HepG2 (cell line): ENCODE measurements at regions not wholly inside any gene's neighbourhood (a gene's known extent, or its start where the extent isn't known, plus 50 kb on each side); places are given as distances from the start of the nearest gene placed in this dataset.

Experiments
- ATAC-seq: fragments of 200-7000 bp; cut with Tn5 transposase; 3 replicates; pipeline ENCODE4 v1.9.1; 2020; ENCODE audit warnings: mild to moderate bottlenecking, moderate library complexity
- BruUV-seq: library from RNA; stranded (reverse); fragments of 400-500 nt; replicated peaks from 2 replicates; lab custom pipeline; 2021; lab: Mats Ljungman, UMichigan
- CTCF ChIA-PET: fragments of 300-600 bp; formaldehyde crosslinking; extraction: SDS; loops from one replicate; lab custom pipeline; 2021; ENCODE audit warnings: low total read pairs, inconsistent platforms, low intra/inter-chr PET ratio; lab: Yijun Ruan, JAX
- POLR2A ChIA-PET: fragments of 350-600 bp; sonication (Branson Sonifier 250); formaldehyde crosslinking; loops from one replicate; lab custom pipeline; 2020; ENCODE audit warnings: antibody characterized with exemption, inconsistent platforms; lab: Yijun Ruan, JAX
- DNase-seq: peaks from one replicate; pipeline ENCODE4 v3.0.0-alpha.2; 2015; ENCODE audit warnings: low spot score
- FAIRE-seq: peaks from 3 replicates; lab custom pipeline; 2011; peaks lifted over from hg19 to GRCh38; lab: Jason Lieb, UNC
- H2AFZ ChIP-seq: one replicate; pipeline ENCODE4 v1.6.1; 2011; ENCODE audit warnings: low read length, inconsistent platforms
- H3K27ac ChIP-seq: fragments of 300-600 bp; 3 replicates; pipeline ENCODE4 v1.8.0; 2011; ENCODE audit warnings: mixed run types, mild to moderate bottlenecking, mixed read lengths, low read length, inconsistent platforms; ENCODE audit not compliant: insufficient read depth; ENCODE audit errors: extremely low read length
- H3K27me3 ChIP-seq, 2 experiments: fragments of 200-600 bp in 1 of 2; 2 replicates in 1 of 2; 3 replicates in 1 of 2; pipeline versions ENCODE4 v1.6.0 to v1.8.0; 2011; ENCODE audit warnings: low read length in 2 of 2, mild to moderate bottlenecking in 2 of 2, moderate library complexity in 2 of 2, inconsistent platforms in 1 of 2; ENCODE audit not compliant: insufficient read depth in 2 of 2, control insufficient read depth in 1 of 2
- H3K36me3 ChIP-seq, 2 experiments: fragments of 200-600 bp in 1 of 2; replicated peaks in 1 of 2; 2 replicates in 1 of 2; 3 replicates in 1 of 2; pipeline versions ENCODE4 v1.5.1 to v1.8.0; 2011; ENCODE audit warnings: low read length in 2 of 2, inconsistent platforms in 1 of 2; ENCODE audit not compliant: insufficient read depth in 2 of 2, control insufficient read depth in 1 of 2
- H3K4me1 ChIP-seq: 2 replicates; pipeline ENCODE4 v1.5.1; 2012; ENCODE audit warnings: low read length, inconsistent platforms; ENCODE audit not compliant: insufficient read depth
- H3K4me2 ChIP-seq: 2 replicates; pipeline ENCODE4 v1.6.0; 2011; ENCODE audit warnings: low read depth, low read length, inconsistent platforms
- H3K4me3 ChIP-seq, 3 experiments: fragments of 200-600 bp in 1 of 3; sonication (generic), shearing (Covaris generic) in 1 of 3; replicated peaks in 1 of 3; 2 replicates each; pipeline ENCODE4 v1.5.1; 2011 to 2016; ENCODE audit warnings: low read length in 3 of 3, inconsistent platforms in 2 of 3, low read depth in 2 of 3, mild to moderate bottlenecking in 2 of 3, control low read depth in 1 of 3, mixed read lengths in 1 of 3; ENCODE audit not compliant: insufficient read depth in 1 of 3
- H3K79me2 ChIP-seq: one replicate; pipeline ENCODE4 v1.6.1; 2011; ENCODE audit warnings: low read length, inconsistent platforms; ENCODE audit not compliant: insufficient read depth
- H3K9ac ChIP-seq: 2 replicates; pipeline ENCODE4 v1.6.0; 2011; ENCODE audit warnings: mild to moderate bottlenecking, low read depth, low read length, inconsistent platforms; ENCODE audit not compliant: insufficient read depth
- H3K9me3 ChIP-seq: 2 replicates; pipeline ENCODE4 v1.5.1; 2012; ENCODE audit warnings: mild to moderate bottlenecking, low read length
- H4K20me1 ChIP-seq: 2 replicates; pipeline ENCODE4 v1.6.0; 2011; ENCODE audit warnings: inconsistent platforms, mild to moderate bottlenecking, low read length, moderate library complexity; ENCODE audit not compliant: insufficient read depth
- ARNT2 ChIP-seq: sonication (generic); formaldehyde crosslinking; IDR thresholded peaks from 2 replicates; pipeline ENCODE4 v1.8.0; 2022; ENCODE audit warnings: mild to moderate bottlenecking, low read depth, missing genetic modification reagents, moderate library complexity
- NFKB2 ChIP-seq: sonication (generic); formaldehyde crosslinking; IDR thresholded peaks from 2 replicates; pipeline ENCODE4 v1.4.0; 2020; ENCODE audit warnings: missing genetic modification reagents, borderline replicate concordance
- RORA ChIP-seq: sonication (generic); formaldehyde crosslinking; IDR thresholded peaks from 2 replicates; pipeline ENCODE4 v1.5.0; 2020; ENCODE audit warnings: mild to moderate bottlenecking, missing genetic modification reagents, moderate library complexity
- TMF1 ChIP-seq: sonication (generic); formaldehyde crosslinking; IDR thresholded peaks from 2 replicates; pipeline ENCODE4 v1.8.1; 2022; ENCODE audit warnings: low read depth, missing genetic modification reagents
- ZNF841 ChIP-seq: sonication (generic); formaldehyde crosslinking; IDR thresholded peaks from 2 replicates; pipeline ENCODE4 v1.8.1; 2023; ENCODE audit warnings: missing genetic modification reagents, borderline replicate concordance
- WGBS: methylation state at CpG from one replicate; pipeline ENCODE4 v1.1.6; 2017; ENCODE audit warnings: low lambda C conversion rate; 5-methylcytosine and 5-hydroxymethylcytosine counted together
- in situ Hi-C: cut with HindIII; loops from 2 replicates; pipeline ENCODE4 v1.10.0; 2017; ENCODE audit warnings: low pct_unique_long_range_greater_than_20kb; ENCODE audit not compliant: extremely low pct_ligation_motif_present
- intact Hi-C: fragments of 100-400 bp; cut with micrococcal nuclease; formaldehyde crosslinking; loops from one replicate; pipeline ENCODE4 v1.10.0; 2022; ENCODE audit not compliant: unreplicated experiment
- TF ChIP-seq, protein P1 (sequence below): IDR thresholded peaks from 2 replicates; pipeline ENCODE4 v1.6.1; 2016; ENCODE audit warnings: low read depth
- TF ChIP-seq, protein P2 (sequence below): sonication (generic); formaldehyde crosslinking; IDR thresholded peaks from 2 replicates; pipeline ENCODE4 v1.5.0; 2020; ENCODE audit warnings: missing genetic modification reagents
- TF ChIP-seq, protein P3 (sequence below): sonication (generic); formaldehyde crosslinking; IDR thresholded peaks from 2 replicates; pipeline ENCODE4 v1.9.0; 2022; ENCODE audit warnings: low read depth, missing genetic modification reagents
- TF ChIP-seq, protein P4 (sequence below): sonication (generic); formaldehyde crosslinking; IDR thresholded peaks from 2 replicates; pipeline ENCODE4 v1.8.0; 2022; ENCODE audit warnings: missing genetic modification reagents, mild to moderate bottlenecking, moderate library complexity, borderline replicate concordance
- TF ChIP-seq, protein P5 (sequence below): sonication (generic); formaldehyde crosslinking; conservative IDR thresholded peaks from 2 replicates; pipeline ENCODE4 v1.5.0; 2020; ENCODE audit warnings: missing genetic modification reagents
- TF ChIP-seq, protein P6 (sequence below): sonication (generic); formaldehyde crosslinking; IDR thresholded peaks from 2 replicates; pipeline ENCODE4 v1.4.0; 2020; ENCODE audit warnings: missing genetic modification reagents, borderline replicate concordance

DNA sequence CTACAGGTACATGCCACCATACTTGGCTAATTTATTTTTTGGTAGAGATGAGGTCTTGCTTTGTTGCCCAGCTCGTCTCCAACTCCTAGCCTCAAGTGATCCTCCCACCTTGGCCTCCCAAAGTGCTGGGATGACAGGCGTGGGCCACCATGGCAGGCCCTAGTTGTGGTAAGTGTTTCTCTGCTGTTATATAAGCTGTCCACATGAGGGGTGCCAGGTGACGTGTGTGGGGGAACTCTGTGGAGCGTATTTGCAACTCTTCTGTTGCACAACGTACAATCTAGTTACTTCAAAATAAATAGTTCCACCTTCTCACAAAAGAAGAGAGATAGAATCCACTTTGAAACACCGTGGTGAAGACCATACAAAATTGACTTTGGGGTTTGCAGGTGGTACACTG, 125.1 kb downstream of the NCOR2 start (continued):
- TF ChIP-seq, protein P1, sequence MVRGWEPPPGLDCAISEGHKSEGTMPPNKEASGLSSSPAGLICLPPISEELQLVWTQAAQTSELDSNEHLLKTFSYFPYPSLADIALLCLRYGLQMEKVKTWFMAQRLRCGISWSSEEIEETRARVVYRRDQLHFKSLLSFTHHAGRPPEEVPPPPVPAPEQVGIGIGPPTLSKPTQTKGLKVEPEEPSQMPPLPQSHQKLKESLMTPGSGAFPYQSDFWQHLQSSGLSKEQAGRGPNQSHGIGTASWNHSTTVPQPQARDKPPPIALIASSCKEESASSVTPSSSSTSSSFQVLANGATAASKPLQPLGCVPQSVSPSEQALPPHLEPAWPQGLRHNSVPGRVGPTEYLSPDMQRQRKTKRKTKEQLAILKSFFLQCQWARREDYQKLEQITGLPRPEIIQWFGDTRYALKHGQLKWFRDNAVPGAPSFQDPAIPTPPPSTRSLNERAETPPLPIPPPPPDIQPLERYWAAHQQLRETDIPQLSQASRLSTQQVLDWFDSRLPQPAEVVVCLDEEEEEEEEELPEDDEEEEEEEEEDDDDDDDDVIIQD (CRISPR knock-in tag): no peak
- TF ChIP-seq ARNT2 (CRISPR knock-in tag): no peak

DNA sequence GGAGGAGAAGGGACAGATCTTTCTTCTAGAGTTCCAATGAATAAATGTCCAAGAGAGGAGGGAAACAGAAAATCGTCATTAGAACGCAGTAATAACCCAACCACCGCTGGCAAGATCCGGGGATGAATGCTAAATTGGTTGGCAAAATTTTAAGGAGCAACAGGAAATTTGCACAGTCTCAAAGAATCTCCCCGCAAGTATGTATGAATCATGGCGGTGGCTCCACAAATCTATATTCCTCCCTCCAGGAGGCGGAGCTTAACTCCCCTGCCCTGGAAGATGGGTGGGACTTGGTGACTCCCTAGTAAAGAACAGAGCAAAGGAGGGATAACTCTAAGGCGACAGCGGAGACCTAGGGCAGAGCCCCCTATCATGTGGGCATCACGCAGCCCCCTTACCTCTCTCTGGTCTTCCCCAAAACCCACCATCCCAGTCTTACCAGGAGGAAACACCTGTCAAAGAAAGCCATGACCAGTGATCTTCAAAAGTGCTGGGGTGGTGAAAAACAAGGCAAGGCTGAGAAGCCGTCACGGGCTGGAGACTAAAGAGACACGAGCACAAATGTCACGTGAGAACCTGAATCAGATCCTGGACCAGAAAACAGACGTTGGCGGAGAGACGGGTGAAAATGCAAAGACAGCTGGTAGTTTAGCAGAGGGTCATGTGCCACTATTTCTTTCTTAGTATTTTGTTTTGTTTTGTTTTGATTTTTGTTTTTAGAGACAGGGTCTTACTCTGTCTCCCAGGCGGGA, 125.8 kb downstream of the NCOR2 start:
- H2AFZ ChIP-seq: no peak overlapping the region
- H3K27me3 ChIP-seq: no peaks in the 10 kb centered on the region
- peaks cover 10 to 25% of the 10 kb centered on the region in 2 experiments; a peak in 4 of 5 replicates for H3K36me3 ChIP-seq
- no peaks in the 10 kb centered on the region for H4K20me1 ChIP-seq
- in situ Hi-C loops: no loop called here
- H3K27ac ChIP-seq: no peak overlapping the region
- POLR2A ChIA-PET: no interaction called here
- intact Hi-C loops: no loop called here
- ATAC-seq (no peak), DNase-seq (no peak), FAIRE-seq (no peak)
- H3K9me3 ChIP-seq: no peaks in the 10 kb centered on the region
- no TSS peak for BruUV-seq
- no peak overlapping the region for H3K4me3 ChIP-seq
- H3K4me1 ChIP-seq: no peaks in the 10 kb centered on the region
- no peaks in the 10 kb centered on the region for H3K79me2 ChIP-seq
- no peak overlapping the region for H3K9ac ChIP-seq
- CTCF ChIA-PET: no interaction called here
- no peak overlapping the region for H3K4me2 ChIP-seq
- 94% methylated on average over 18 of the region's 18 CpGs for WGBS
- TF ChIP-seq TMF1 (CRISPR knock-in tag) (no peak), NFKB2 (CRISPR knock-in tag) (no peak), ZNF841 (CRISPR knock-in tag) (no peak), RORA (CRISPR knock-in tag) (no peak)
- TF ChIP-seq, protein P2, sequence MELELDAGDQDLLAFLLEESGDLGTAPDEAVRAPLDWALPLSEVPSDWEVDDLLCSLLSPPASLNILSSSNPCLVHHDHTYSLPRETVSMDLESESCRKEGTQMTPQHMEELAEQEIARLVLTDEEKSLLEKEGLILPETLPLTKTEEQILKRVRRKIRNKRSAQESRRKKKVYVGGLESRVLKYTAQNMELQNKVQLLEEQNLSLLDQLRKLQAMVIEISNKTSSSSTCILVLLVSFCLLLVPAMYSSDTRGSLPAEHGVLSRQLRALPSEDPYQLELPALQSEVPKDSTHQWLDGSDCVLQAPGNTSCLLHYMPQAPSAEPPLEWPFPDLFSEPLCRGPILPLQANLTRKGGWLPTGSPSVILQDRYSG (CRISPR knock-in tag): no peak
- TF ChIP-seq, protein P3, sequence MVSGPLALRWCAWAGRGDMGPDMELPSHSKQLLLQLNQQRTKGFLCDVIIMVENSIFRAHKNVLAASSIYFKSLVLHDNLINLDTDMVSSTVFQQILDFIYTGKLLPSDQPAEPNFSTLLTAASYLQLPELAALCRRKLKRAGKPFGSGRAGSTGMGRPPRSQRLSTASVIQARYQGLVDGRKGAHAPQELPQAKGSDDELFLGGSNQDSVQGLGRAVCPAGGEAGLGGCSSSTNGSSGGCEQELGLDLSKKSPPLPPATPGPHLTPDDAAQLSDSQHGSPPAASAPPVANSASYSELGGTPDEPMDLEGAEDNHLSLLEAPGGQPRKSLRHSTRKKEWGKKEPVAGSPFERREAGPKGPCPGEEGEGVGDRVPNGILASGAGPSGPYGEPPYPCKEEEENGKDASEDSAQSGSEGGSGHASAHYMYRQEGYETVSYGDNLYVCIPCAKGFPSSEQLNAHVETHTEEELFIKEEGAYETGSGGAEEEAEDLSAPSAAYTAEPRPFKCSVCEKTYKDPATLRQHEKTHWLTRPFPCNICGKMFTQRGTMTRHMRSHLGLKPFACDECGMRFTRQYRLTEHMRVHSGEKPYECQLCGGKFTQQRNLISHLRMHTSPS (CRISPR knock-in tag): no peak
- TF ChIP-seq, protein P4, sequence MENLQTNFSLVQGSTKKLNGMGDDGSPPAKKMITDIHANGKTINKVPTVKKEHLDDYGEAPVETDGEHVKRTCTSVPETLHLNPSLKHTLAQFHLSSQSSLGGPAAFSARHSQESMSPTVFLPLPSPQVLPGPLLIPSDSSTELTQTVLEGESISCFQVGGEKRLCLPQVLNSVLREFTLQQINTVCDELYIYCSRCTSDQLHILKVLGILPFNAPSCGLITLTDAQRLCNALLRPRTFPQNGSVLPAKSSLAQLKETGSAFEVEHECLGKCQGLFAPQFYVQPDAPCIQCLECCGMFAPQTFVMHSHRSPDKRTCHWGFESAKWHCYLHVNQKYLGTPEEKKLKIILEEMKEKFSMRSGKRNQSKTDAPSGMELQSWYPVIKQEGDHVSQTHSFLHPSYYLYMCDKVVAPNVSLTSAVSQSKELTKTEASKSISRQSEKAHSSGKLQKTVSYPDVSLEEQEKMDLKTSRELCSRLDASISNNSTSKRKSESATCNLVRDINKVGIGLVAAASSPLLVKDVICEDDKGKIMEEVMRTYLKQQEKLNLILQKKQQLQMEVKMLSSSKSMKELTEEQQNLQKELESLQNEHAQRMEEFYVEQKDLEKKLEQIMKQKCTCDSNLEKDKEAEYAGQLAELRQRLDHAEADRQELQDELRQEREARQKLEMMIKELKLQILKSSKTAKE: no peak
- TF ChIP-seq, protein P5, sequence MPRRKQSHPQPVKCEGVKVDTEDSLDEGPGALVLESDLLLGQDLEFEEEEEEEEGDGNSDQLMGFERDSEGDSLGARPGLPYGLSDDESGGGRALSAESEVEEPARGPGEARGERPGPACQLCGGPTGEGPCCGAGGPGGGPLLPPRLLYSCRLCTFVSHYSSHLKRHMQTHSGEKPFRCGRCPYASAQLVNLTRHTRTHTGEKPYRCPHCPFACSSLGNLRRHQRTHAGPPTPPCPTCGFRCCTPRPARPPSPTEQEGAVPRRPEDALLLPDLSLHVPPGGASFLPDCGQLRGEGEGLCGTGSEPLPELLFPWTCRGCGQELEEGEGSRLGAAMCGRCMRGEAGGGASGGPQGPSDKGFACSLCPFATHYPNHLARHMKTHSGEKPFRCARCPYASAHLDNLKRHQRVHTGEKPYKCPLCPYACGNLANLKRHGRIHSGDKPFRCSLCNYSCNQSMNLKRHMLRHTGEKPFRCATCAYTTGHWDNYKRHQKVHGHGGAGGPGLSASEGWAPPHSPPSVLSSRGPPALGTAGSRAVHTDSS (CRISPR knock-in tag): no peak
- TF ChIP-seq, protein P6, sequence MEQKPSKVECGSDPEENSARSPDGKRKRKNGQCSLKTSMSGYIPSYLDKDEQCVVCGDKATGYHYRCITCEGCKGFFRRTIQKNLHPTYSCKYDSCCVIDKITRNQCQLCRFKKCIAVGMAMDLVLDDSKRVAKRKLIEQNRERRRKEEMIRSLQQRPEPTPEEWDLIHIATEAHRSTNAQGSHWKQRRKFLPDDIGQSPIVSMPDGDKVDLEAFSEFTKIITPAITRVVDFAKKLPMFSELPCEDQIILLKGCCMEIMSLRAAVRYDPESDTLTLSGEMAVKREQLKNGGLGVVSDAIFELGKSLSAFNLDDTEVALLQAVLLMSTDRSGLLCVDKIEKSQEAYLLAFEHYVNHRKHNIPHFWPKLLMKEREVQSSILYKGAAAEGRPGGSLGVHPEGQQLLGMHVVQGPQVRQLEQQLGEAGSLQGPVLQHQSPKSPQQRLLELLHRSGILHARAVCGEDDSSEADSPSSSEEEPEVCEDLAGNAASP (CRISPR knock-in tag): no peak
